B cell (primary cell): ENCODE measurements at regions not wholly inside any gene's neighbourhood (a gene's known extent, or its start where the extent isn't known, plus 50 kb on each side); places are given as distances from the start of the nearest gene placed in this dataset.

Source experiments
- ATAC-seq: fragments of 200-7000 bp; cut with Tn5 transposase; one replicate; pipeline ENCODE4 v1.10.0; 2021; ENCODE audit warnings: low read depth, mild to moderate bottlenecking, moderate number of reproducible peaks, moderate library complexity
- CTCF ChIA-PET: fragments of 350-600 bp; sonication (Branson Sonifier 250); formaldehyde crosslinking; loops from one replicate; lab custom pipeline; 2021; ENCODE audit warnings: antibody characterized with exemption, inconsistent platforms; lab: Charles Lee
- POLR2A ChIA-PET: fragments of 350-600 bp; sonication (Branson Sonifier 250); formaldehyde crosslinking; loops from one replicate; lab custom pipeline; 2021; ENCODE audit warnings: antibody characterized with exemption; lab: Charles Lee
- DNase-seq: peaks from one replicate; pipeline ENCODE4 v3.0.0; 2013
- H2AFZ ChIP-seq: 2 replicates; pipeline ENCODE4 v1.6.1; 2012; ENCODE audit warnings: mild to moderate bottlenecking, low read depth, low read length; ENCODE audit not compliant: insufficient read depth, poor library complexity, severe bottlenecking
- H3K27ac ChIP-seq, 2 donors: 1 replicate in 1 of 2; 2 replicates in 1 of 2; pipeline ENCODE4 v1.5.1; 2012 to 2013; ENCODE audit warnings: low read length in 2 of 2, mild to moderate bottlenecking in 2 of 2, moderate library complexity in 1 of 2
- H3K27me3 ChIP-seq, 4 experiments: fragments of 200-600 bp in 1 of 4; sonication (generic) in 1 of 4; replicated peaks in 1 of 4; 1 replicate in 2 of 4; 2 replicates in 2 of 4; pipeline versions ENCODE4 v1.6.1 to v1.7.0; 2013 to 2016; ENCODE audit warnings: low read length in 3 of 4, mild to moderate bottlenecking in 2 of 4, mixed read lengths in 1 of 4, moderate library complexity in 1 of 4; ENCODE audit not compliant: insufficient read depth in 4 of 4, control insufficient read depth in 3 of 4; ENCODE audit errors: control extremely low read depth in 1 of 4
- H3K36me3 ChIP-seq, 2 experiments: replicated peaks in 1 of 2; 1 replicate in 1 of 2; 2 replicates in 1 of 2; pipeline versions ENCODE4 v1.6.1 to v1.7.1; 2013; ENCODE audit warnings: low read length in 1 of 2; ENCODE audit not compliant: insufficient read depth in 2 of 2, control insufficient read depth in 1 of 2; ENCODE audit errors: control extremely low read depth in 1 of 2, extremely low read depth in 1 of 2
- H3K4me1 ChIP-seq, 2 donors: fragments of 200-600 bp in 1 of 2; sonication (generic) in 1 of 2; 1 replicate in 1 of 2; 2 replicates in 1 of 2; pipeline versions ENCODE4 v1.5.1 to v1.6.1; 2013 to 2017; ENCODE audit warnings: low read length in 2 of 2; ENCODE audit not compliant: control insufficient read depth in 2 of 2, insufficient read depth in 2 of 2
- H3K4me2 ChIP-seq: replicated peaks from 2 replicates; pipeline ENCODE3; 2012; ENCODE audit warnings: mild to moderate bottlenecking, low read depth, low read length; ENCODE audit not compliant: poor library complexity, severe bottlenecking
- H3K4me3 ChIP-seq, 5 experiments: fragments of 200-600 bp in 1 of 5; sonication (generic) in 1 of 5; 1 replicate in 3 of 5; 2 replicates in 2 of 5; pipeline versions ENCODE4 v1.5.1 to v1.7.0; 2011 to 2016; ENCODE audit warnings: low read length in 4 of 5, mild to moderate bottlenecking in 4 of 5, low read depth in 2 of 5, control low read depth in 1 of 5, moderate library complexity in 1 of 5; ENCODE audit not compliant: insufficient read depth in 1 of 5; ENCODE audit errors: control extremely low read depth in 1 of 5, extremely low read depth in 1 of 5
- H3K79me2 ChIP-seq: fragments of 200-600 bp; sonication (generic); one replicate; pipeline ENCODE4 v1.6.0; 2016; ENCODE audit warnings: low read length; ENCODE audit not compliant: control insufficient read depth, insufficient read depth
- H3K9ac ChIP-seq: fragments of 200-600 bp; sonication (generic); 2 replicates; pipeline ENCODE4 v1.6.1; 2017; ENCODE audit warnings: mild to moderate bottlenecking, low read length, moderate library complexity
- H3K9me3 ChIP-seq, 3 donors: one replicate each; pipeline versions ENCODE4 v1.6.1 to v1.7.1; 2013; ENCODE audit warnings: low read length in 2 of 3; ENCODE audit not compliant: control insufficient read depth in 2 of 3, insufficient read depth in 1 of 3; ENCODE audit errors: control extremely low read depth in 1 of 3
- H4K20me1 ChIP-seq: 2 replicates; pipeline ENCODE4 v1.6.0; 2012; ENCODE audit warnings: mild to moderate bottlenecking, low read length; ENCODE audit not compliant: insufficient read depth, control insufficient read depth, poor library complexity, severe bottlenecking
- H3K27ac Mint-ChIP-seq: one replicate; pipeline ENCODE4 v1.8.0; 2021; ENCODE audit warnings: mixed read lengths
- H3K27me3 Mint-ChIP-seq: one replicate; pipeline ENCODE4 v1.8.0; 2021; ENCODE audit warnings: mixed read lengths
- H3K4me1 Mint-ChIP-seq: one replicate; pipeline ENCODE4 v1.8.0; 2021; ENCODE audit warnings: mixed read lengths
- H3K4me3 Mint-ChIP-seq: one replicate; pipeline ENCODE4 v1.8.0; 2021; ENCODE audit warnings: mixed read lengths
- H3K9me3 Mint-ChIP-seq: one replicate; pipeline ENCODE4 v1.8.0; 2022; ENCODE audit warnings: mixed read lengths; ENCODE audit not compliant: insufficient read depth
- EZH2 ChIP-seq: IDR thresholded peaks from 2 replicates; pipeline ENCODE4 v1.6.1; 2012; ENCODE audit warnings: borderline replicate concordance, low read depth, mild to moderate bottlenecking, moderate library complexity, low read length; ENCODE audit not compliant: insufficient read depth, poor library complexity, severe bottlenecking
- WGBS: methylation state at CpG from one replicate; pipeline ENCODE4 v1.1.5; 2013; ENCODE audit warnings: missing lambda C conversion rate; ENCODE audit not compliant: insufficient coverage; 5-methylcytosine and 5-hydroxymethylcytosine counted together
- intact Hi-C: fragments of 100-400 bp; cut with micrococcal nuclease; formaldehyde crosslinking; loops from one replicate; pipeline ENCODE4 v1.10.0; 2022
- TF ChIP-seq, protein P1 (sequence below): fragments of 200-600 bp; IDR thresholded peaks from one replicate; pipeline ENCODE4 v1.8.0; 2022; ENCODE audit warnings: antibody characterized with exemption, mild to moderate bottlenecking

DNA sequence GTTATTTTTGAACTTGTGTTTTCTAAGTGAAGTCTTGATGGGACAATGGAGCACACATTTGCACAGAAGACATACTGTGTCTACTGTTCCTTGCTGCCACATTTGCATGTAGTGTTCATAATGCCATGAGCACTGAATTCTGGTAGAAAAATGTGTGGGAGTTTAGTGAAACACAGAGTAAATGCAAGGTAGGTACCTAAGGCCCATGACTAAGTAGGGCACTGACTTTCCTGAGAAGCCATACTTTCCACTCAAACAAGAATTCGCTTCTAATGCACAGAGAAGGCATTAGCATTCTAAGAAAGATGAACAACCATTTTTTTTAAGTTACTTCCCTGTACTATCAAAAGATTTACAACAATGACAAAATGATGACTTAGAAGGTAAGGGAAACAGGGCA, 282.2 kb downstream of the MAN2A1 start:
- Mint-ChIP-seq H3K4me1 (no peaks in the 10 kb centered on the region), H3K27ac (no peak overlapping the region), H3K4me3 (no peak overlapping the region), H3K27me3 (peaks cover 6% of the 10 kb centered on the region), H3K9me3 (no peaks in the 10 kb centered on the region)
- no peak for DNase-seq
- no peak overlapping the region for H3K4me3 ChIP-seq
- no CpG with 5 or more reads among the region's 1 CpG for WGBS
- H3K27me3 ChIP-seq = no peaks in the 10 kb centered on the region
- ChIA-PET POLR2A (no interaction called here), CTCF (no interaction called here)
- no peaks in the 10 kb centered on the region for H3K4me1 ChIP-seq
- TF ChIP-seq, protein P1, sequence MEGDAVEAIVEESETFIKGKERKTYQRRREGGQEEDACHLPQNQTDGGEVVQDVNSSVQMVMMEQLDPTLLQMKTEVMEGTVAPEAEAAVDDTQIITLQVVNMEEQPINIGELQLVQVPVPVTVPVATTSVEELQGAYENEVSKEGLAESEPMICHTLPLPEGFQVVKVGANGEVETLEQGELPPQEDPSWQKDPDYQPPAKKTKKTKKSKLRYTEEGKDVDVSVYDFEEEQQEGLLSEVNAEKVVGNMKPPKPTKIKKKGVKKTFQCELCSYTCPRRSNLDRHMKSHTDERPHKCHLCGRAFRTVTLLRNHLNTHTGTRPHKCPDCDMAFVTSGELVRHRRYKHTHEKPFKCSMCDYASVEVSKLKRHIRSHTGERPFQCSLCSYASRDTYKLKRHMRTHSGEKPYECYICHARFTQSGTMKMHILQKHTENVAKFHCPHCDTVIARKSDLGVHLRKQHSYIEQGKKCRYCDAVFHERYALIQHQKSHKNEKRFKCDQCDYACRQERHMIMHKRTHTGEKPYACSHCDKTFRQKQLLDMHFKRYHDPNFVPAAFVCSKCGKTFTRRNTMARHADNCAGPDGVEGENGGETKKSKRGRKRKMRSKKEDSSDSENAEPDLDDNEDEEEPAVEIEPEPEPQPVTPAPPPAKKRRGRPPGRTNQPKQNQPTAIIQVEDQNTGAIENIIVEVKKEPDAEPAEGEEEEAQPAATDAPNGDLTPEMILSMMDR = no peak
- TF ChIP-seq EZH2 = no peak
- intact Hi-C loops = no loop called here
- ATAC-seq = no peak
- no peak overlapping the region for H2AFZ ChIP-seq
- H3K9ac ChIP-seq = no peak overlapping the region
- H4K20me1 ChIP-seq = no peaks in the 10 kb centered on the region
- no peak overlapping the region for H3K27ac ChIP-seq
- H3K9me3 ChIP-seq = no peaks in the 10 kb centered on the region
- no peaks in the 10 kb centered on the region for H3K36me3 ChIP-seq
- H3K79me2 ChIP-seq = no peaks in the 10 kb centered on the region
- H3K4me2 ChIP-seq = no peak overlapping the region

DNA sequence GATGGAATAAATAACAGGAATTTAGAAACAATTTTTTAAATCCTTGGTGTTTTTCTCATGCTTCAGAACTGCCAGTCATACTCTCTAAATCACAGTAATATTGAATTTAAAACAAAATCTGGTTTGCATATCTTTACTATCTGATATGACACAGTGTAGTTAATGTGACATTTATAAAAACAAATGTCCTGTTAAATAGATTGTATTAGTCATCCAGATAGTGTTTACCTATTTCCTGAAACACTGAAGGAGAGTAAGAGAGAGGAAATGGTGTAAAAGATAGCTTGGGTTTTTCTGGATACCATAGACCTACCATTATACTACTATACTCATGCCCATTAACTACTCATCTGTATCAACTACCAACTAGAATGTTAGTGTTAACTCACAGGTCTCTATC, 292.3 kb downstream of the MAN2A1 start:
- H4K20me1 ChIP-seq = no peaks in the 10 kb centered on the region
- H3K27ac ChIP-seq = no peak overlapping the region
- no peaks in the 10 kb centered on the region for H3K27me3 ChIP-seq
- H3K9ac ChIP-seq = no peak overlapping the region
- H3K36me3 ChIP-seq = no peaks in the 10 kb centered on the region
- DNase-seq (no peak), ATAC-seq (no peak)
- no peaks in the 10 kb centered on the region for H3K4me1 ChIP-seq
- H2AFZ ChIP-seq = no peak overlapping the region
- ChIA-PET POLR2A (no interaction called here), CTCF (no interaction called here)
- H3K4me3 Mint-ChIP-seq = no peak overlapping the region
- H3K27ac Mint-ChIP-seq = no peak overlapping the region
- TF ChIP-seq, protein P1 = no peak
- no peak for TF ChIP-seq EZH2
- H3K4me2 ChIP-seq = no peak overlapping the region
- H3K9me3 ChIP-seq = no peaks in the 10 kb centered on the region
- no peaks in the 10 kb centered on the region for H3K4me1 Mint-ChIP-seq
- no peaks in the 10 kb centered on the region for H3K9me3 Mint-ChIP-seq
- H3K4me3 ChIP-seq = no peak overlapping the region
- peaks cover 4% of the 10 kb centered on the region for H3K27me3 Mint-ChIP-seq
- H3K79me2 ChIP-seq = no peaks in the 10 kb centered on the region
- intact Hi-C loops = no loop called here
